RPMI7951 (cell line): ENCODE measurements at regions not wholly inside any gene's neighbourhood (a gene's known extent, or its start where the extent isn't known, plus 50 kb on each side); places are given as distances from the start of the nearest gene placed in this dataset.

Experiments
- DNase-seq: peaks from one replicate; pipeline ENCODE4 v3.0.0-alpha.2; 2012; ENCODE audit warnings: low read depth

DNA sequence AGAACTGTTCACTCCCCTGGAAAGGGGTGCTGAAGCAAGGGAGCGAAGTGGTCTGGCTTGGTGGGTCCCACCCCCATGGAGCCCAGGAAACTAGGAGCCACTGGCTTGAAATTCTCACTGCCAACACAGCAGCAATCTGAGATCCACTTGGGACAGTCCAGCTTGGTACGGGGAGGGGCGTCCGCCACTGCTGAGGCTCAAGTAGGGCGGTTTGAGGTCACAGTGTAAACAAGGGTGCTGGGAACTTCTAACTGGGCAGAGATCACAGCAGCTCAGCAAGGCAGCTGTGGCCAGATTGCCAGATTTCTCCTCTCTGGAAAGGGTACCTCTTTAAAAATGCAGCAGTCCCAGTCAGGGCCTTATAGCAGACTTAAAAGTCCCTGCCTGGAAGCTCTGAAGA, 53.9 kb upstream of the GALNTL6 start:
- no peak for DNase-seq

DNA sequence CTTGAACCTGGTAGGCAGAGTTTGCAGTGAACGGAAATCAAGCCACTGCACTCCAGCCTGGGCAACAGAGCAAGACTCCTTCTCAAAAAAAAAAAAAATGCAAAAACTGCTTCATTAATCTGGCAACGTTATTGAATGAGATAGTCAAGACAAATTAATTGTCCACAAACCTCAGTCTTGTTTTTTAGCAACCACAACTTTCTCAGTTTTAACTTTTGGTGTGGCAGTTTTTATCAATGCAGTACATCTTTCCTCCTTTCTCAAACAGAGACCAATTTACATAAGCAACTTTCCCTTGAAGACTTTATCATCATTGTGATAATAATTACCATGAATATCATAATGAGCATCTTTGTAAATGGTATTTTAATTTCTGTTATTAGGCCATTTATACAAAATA, 61.7 kb upstream of the GALNTL6 start:
- DNase-seq, result no peak

DNA sequence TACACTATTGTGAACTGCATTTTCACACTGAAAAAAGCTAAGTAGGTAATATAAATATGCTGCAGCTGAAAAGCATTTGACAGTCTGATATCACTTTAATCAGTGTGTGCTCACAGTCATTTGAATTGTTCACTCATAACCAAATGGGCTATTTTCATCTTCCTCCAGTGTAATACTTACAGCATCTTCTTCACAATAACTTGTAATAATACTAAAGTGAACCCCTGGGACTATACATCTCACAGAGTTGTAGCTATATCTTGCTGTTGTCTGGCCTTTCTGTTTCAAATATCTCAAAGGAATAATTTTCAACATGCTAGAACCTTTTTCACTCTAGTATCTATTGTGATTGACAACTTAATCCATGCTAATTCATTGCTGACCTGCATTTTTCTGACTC, 66.8 kb upstream of the GALNTL6 start:
- DNase-seq, result no peak

DNA sequence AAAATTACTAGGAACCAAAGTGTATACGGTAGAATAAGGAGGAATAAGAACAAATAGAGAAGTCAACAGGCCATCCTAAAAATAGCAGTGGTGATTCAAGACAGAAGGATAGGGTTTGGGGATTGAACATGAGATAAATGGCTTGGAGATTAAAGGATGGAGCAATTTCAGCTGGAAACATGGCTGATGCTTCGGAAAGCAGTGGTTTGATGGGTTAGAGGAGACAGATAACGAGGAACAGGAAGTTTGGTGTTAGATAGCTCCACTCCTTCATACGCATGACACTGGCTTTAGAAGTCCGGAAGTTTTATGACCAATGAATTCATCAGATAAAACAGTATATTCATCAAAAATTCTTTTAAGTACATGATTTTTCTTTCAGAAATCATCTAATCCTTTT, 70.8 kb upstream of the GALNTL6 start:
- no peak for DNase-seq

DNA sequence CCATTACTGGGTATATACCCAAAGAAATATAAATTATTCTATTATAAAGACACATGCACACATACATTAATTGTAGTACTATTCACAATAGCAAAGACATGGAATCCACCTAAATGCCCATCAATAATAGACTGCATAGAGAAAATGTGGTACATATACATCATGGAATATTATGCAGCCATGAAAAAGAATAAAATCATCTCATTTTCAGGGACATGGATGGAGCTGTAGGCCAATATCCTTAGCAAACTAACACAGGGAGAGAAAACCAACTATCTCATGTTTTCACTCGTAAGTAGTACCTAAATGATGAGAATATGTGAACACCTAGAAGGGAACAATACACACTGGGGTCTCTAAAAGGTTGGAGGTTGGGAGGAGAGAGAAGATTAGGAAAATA, 86.0 kb upstream of the GALNTL6 start:
- no peak for DNase-seq

DNA sequence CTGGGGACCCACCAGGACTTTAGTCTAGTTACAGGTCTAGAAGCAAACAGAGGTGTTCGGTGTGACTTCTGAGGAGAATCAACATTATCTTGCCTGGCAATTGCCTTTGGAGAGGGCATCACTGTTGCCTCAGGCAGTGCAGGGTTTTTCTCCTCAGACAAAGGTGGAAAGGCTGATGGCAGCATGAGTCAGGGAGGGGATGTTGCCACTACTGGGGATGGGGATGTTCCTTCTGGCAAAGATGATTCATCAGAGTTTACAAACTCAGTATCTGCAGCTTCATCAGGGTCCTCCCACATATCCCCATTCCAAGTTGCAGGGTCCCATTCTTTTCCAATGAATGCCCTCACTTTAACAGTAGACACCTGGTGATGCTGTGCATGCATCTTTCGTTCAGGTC, 91.3 kb upstream of the GALNTL6 start:
- DNase-seq, result no peak

DNA sequence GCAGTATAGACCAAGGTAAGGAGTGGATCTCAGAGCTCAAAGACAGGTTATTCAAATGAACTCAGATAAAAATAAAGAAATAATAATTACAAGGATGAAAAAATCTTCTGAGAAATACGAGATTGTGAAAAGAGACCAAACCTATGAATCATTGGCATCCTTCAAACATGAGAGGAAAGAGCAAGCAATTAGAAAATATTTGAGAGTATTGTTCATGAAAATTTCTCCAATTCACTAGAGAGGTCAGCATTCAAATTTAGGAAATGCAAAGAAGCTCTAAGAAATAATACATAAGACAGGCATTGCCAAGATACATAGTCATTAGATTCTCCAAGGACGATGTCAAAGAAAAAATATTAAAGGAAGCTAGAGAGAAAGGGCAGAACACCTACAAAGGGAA, 93.5 kb upstream of the GALNTL6 start:
- no peak for DNase-seq

DNA sequence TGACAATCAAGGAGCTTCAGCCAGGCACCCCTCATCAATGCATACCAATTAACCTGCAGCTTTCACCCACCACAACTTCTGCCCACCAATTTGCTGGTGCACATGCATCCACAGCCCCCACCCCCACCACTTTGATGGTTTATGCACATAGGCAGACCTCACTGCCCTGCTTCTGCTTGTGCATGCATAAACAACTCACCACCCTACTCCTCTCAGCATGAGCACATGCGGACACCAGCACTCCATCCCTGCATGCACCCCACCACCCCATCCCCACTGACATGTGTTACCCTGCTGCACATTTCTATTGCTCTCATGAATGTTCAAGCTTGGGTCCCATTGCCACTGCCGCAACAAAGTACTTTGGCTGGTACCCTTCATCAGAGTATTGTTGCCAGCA, 94.5 kb upstream of the GALNTL6 start:
- DNase-seq, result no peak

DNA sequence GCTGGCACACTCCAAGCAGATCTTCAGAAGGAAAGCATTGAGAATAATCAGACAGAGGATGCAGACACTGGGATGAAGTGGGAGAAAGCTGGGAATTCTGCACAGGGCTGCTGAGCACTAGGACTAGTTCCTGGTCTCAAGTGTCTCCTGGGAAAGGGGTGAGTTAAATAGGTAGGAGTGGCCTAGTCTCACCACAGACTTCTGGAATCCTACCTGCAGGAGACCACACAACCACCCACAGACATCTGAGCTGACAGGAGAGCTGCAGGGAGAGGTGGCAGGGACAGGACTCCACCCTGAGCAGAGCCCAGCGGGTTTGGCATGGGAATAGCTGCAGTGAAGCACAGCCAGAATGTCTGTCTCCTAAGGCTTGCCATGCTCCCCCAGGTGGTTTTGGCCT, 95.1 kb upstream of the GALNTL6 start:
- DNase-seq, result no peak

DNA sequence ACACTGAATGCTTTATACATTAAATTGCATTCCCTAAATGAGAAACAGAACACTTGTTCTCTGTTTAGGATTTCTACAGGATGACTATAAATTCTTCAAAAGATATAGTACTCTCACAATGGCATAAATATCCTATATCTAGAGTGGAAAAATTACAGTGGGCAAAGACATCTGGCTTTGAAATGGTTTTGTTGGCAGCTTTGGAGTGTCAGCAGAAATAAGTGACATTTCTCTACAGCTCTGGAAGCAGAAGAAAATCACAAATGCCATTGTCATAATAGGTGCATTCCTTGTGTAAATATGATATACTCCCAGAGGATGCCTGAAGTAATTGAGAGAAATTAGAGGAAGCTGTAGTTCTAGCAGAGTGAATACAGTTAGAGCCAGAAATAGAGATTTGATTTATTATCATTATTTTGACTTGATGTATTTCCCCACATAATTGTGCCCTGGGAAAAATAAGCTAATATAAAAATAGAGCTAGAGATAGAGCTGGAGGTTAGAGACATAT, 95.9 kb upstream of the GALNTL6 start:
- DNase-seq, result no peak

DNA sequence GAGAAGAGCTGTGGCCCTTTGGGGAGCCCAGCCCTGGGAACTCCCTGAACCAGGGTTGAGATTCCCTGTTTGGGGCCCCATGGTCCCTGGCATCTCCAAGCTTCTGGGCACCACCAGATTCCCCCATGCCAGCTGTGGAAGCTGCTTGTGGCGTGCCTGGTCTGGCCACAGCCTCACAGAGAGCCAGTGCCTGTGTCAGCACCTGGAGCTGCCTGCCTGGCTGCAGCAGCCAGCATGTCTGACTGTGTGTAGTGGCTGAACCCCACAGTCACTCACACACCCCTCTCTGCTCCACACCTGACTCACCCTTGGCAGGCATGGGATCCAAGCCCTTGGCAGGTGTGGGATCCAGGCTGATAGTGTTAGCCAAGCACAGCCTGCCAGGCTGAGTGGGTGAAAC, 97.2 kb upstream of the GALNTL6 start:
- no peak for DNase-seq

DNA sequence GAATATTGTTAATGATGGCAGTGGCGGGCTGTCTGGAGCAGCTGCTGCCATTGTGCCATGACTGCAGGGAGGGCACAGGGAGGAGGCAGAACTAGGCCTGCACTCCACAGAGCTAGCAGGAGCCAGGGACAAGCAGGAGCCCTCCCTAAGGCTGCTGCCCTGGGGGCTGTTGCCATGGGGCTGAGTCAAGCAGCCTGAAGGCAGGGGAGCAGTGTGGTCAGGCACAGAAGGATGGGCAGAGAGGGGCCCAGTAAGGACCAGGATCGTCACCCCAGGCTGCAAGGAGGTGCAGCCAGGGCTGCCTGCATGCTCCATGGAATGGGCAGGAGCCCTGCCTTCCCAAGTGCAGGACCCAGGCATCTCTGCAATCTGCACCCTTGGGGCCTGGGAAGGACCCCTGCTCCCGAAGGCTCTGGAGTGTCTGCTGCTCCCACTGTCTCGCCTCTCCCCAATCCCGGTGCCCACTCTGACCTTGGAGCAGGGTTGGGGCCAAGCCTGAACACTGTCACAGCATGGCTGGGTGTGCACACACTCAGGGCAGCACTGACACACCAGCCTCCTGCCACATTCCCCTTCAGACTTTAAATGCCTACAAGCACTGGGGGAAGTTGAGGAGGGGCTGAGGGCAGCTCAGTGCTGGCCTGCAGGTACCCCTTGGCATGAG, 98.3 kb upstream of the GALNTL6 start:
- no peak for DNase-seq

DNA sequence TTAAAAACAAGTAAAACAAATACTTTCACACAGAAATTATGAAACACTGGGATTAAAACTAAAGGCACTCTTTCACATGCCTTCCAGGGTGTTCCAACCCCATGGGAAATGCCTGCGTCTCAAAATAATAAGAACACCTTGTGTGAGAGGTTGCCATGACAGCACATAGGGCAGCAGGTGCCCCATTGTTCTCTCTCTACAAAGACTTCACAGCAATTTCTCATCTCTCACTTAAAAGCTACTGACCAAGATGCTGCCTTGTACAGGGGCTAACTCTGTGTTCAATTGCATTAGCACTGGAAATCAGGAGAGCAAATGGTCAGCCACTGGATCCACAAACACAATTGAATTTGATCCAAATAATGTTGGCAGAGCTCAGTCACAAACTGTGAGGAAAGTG, 102.5 kb upstream of the GALNTL6 start:
- no peak for DNase-seq

DNA sequence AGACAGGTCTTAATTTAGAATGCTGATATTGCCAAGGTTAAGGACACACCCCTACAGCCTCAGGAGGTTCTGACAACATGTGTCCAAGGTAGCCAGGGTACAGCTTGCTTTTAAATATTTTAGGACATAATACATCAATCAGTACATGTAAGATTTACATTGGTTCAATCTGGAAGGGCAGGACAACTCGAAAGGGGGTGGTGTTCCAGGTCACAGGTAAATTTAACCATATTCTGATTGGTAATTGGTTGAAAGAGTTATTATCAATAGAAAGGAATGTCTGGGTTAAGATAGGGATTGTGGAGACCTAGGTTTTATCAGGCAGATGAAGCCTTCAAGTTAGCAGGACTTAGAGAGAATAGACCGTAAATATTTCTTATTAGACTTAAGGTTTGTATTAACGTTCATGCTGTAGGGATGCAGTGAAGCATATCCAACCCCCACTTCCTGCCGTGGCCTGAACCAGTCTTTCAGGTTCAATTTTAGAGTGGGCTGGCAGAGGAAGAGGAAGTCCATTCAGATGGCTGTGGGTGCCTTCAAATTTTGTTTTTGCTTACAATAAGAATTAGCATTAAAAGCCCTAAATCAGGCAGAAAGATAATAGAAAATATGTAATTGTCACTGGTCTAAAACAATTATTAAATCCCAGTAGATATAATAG, 136.5 kb upstream of the GALNTL6 start:
- DNase-seq, result no peak

DNA sequence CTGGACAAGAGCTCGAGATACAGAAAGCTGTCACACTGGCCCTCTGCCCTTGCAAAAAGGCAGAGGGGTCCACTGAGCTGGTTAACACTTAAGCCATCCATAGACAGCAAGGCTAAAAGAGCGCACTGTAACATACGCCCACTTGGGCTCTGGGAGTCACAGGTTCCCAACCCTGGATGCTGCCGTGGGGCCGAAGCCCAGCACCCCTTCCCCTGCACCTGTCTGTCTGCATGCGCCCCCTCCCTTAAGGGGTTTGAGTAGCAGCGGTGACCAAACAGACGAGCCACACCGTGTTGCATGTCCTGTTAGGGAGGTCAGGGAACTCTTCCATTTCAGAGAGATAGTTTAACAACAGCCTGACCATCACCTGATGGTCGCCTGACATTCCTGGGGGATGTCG, 138.4 kb upstream of the GALNTL6 start:
- no peak for DNase-seq

DNA sequence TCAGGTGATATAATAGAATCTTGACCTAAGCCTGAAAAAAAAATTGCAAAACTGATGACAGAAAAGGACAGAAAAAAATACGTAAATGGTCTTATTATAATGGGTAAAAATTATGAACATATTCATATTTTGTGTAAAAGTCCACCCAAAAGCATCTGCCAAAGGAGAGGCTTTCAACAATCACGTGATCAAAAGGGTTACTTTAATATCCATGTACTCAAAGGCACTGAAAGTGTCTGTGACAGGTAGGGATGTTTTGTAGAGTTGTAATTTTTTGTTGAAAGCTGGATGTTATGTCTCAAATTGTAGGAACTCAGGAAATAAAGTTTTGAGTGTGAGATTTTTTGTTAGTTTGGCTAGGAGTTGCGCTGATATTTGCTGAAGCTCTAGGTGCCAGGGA, 144.8 kb upstream of the GALNTL6 start:
- no peak for DNase-seq

DNA sequence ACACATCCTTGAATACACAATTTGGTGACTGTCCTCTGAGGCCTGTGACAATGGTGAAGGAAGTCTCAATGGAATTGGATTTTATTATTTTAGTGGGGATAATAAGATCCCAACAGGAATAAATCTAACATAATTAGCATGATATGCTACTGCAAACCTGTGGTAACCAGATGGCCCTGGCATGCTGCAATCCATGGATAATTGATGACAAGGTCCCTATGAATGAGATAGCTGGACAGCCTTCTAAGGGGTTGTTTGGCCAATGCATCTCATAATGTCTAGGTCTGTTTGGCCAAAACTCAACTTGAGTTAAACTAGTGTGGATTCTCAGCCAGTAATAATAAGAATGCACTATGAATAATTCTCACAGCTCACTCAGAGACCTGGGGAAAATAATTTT, 145.3 kb upstream of the GALNTL6 start:
- no peak for DNase-seq

DNA sequence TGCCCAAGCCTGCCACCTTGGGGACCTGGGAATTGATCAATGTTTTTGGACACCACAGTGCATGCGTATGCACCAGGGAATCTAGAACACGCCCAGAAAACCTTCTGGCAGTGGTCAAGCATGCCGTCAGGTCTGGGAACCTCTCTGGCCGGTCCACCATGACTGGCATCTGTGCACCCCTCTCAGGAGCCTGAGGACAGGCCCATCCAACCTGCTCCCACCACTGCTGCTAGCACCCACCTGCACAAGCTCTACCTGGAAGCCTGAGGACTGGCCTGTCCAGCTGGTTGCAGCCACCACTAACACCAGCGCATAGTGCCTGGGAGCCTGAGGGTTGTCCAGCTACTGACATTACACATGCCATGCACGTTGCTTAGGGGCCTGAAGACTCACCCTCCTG, 162.1 kb upstream of the GALNTL6 start:
- DNase-seq, result no peak

DNA sequence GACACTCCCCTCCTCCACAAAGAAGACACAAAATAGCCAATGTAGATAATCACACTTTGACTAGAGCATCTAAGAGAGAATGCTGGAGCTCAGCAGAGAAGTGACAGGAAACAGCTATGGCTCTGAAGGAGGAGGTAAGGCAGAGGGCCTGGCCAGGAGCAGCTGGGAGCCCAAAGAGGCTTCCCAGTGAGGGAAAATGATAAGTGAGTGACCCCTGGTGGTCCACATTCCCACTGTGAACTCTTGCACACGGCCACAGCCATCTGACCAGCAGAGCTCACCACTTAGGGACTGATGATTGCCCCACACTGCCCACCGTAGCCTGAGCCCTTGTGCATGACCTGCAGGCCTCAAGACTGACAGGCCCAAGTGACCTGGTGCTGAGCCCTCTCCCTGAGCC, 162.7 kb upstream of the GALNTL6 start:
- no peak for DNase-seq

DNA sequence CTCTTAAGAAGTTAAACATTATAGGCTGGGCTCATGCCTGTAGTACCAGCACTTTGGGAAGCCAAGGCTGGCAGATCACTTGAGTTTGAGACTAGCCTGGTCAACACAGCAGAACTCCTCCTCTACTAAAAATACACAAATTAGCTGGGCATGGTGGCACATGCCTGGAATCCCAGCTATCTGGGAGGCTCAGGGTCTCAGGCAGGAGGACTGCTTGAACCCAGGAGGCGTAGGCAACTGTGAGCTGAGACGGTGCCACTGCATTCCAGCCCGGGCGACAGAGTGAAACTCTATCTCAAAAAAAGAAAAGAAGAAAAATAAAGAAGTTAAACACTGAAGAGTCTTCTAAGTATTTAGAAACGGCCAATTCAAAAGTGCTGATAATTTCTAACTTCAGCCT, 164.3 kb upstream of the GALNTL6 start:
- no peak for DNase-seq

DNA sequence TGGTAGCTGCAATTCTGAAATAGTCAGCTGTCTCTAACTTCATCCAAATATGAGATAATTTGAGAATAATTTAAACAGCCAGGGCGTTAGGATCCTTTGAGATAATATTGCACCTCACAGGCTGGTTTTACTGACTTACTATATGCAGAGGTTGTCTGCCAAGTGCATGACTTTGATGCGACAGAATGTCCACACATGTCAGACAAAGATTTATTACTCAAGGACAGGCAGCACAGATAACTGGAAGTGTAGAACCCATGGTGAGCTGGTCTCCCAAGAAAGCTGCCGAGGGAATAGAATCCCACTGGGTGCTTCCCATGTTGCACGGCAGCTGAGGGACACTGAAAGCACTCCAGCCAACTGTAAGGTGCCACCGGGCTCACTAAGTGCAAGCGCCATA, 166.2 kb upstream of the GALNTL6 start:
- no peak for DNase-seq

DNA sequence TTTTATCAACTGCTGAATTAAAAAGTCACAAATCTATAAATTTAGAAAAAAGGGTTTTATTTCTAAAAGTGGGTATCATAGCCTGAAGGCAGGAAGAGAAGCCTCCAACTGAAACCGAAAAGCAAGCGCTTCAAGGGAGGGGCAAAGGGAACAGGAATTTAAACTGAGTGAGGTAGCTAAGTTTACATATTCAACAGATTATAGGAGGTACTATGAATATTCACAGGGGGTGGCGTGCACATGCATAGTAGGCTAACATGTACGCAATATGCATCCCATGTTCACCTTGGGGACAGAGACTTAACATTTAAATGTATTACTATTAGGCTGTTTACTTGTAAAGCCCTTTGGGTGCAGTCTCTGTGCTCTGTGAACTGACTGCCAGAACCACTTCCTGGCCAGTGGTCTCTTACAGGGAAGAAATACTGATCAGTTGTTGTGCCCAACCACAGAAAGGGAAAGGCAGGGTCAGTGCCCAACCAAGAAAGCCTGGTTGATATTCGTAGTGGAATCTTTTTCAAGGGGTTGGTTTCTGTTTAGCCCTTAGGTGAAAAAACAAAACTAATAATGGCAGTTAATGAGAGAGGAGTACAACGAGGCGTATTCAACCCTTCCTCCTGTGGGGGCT, 168.7 kb upstream of the GALNTL6 start:
- no peak for DNase-seq

DNA sequence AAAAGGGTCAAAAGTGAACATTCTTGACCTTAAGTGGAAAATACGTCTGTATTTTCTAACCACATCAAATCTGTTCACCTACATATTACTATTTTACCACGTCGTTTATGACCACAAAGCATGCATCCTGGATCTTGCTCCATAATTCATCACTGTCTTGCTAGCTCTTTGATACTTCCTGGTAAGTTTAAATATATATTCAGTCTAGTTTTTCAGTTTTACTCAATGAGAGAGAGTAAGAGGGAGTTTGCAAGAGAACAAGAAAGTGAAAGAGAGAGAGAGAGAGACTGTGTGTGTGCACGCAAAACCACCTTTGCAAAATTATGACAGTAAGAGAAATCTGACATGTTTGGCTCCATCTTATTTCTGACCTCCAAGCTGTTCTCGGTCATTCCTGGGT, 173.7 kb upstream of the GALNTL6 start:
- no peak for DNase-seq
